HL-60 (cell line): ENCODE measurements at regions not wholly inside any gene's neighbourhood (a gene's known extent, or its start where the extent isn't known, plus 50 kb on each side); places are given as distances from the start of the nearest gene placed in this dataset.
"Not testable (repeated sequence)": the region's sequence is repeated elsewhere in the genome, so short reads cannot be mapped to it uniquely, and the experiment has no call there.

Experiments
- DNase-seq, 2 experiments: peaks; one replicate each; pipeline ENCODE4 v3.0.0-alpha.2; 2010 to 2020; ENCODE audit warnings: low read depth in 1 of 2, low spot score in 1 of 2
- H3K27ac ChIP-seq: fragments of 250-450 bp; sonication (Bioruptor Pico); replicated peaks from 2 replicates; pipeline ENCODE4 v1.5.1; 2020; ENCODE audit warnings: mild to moderate bottlenecking, moderate library complexity
- H3K27me3 ChIP-seq: fragments of 250-450 bp; sonication (Bioruptor Pico); 2 replicates; pipeline ENCODE4 v1.5.1; 2021; ENCODE audit warnings: mild to moderate bottlenecking, moderate library complexity; ENCODE audit not compliant: insufficient read depth, poor library complexity, severe bottlenecking
- H3K4me3 ChIP-seq: replicated peaks from 2 replicates; pipeline ENCODE4 v1.5.1; 2011; ENCODE audit warnings: mild to moderate bottlenecking, control low read depth, low read length; ENCODE audit not compliant: insufficient read depth

DNA sequence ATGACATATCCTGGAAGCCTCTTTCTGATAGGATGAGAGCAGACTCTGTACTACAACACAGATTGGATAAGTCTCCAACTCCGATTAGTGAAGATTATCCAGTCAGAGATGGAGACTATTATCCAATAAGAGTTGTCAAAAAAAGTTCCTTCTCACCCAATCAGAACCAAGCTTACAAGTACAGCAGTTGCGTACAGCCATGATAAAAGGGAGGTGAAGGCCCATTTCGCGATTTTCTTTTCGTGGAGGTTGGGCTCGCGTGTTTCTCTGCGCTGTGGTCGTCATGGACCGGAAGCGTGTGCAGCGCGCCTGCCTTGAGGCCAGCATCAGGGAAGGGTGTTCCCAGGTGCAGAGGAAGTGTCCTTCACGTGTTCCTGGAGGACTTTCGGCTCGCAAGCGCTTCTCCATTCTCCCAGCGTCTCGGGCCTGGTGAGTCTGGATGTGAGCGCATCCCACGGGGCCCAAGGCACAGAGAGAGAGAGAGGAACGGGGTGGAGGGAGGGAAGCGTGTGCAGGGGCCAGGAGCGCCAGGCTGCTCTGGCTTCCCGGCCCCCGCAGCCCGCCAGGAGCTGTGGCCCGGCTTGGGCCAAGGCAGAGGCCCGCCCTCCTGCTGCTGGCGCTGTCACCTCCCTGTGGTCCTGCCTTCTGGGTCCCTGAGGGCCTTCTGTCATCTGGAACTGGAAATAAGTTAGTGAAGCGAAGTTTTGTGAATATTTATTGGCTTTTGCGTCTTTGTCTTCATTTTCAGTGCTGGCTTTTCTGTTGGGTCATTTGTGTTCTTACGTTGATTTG is 53.9 kb downstream of the CDRT15L2 start:
- H3K27ac ChIP-seq, H3K4me3 ChIP-seq, H3K27me3 ChIP-seq, DNase-seq: not testable (repeated sequence)

DNA sequence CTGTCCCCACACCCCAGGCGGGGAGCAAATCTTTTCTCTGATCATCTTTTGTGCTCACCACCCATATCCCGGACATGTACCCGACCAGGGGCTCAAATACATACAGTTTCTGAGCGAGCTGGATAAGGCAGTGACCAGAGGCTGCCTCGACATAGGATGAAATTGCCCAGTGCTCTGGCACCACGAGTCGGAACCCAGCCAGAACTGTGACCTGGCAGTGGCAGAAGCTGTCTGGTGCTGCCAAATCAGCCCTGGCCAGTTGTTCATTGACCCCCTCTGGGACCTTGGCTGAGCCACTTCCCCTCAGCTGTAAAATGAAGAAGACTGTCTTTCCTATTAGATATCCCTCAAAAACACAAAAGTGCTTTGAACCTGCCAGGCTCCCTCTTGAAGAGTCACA is 60.6 kb downstream of the CDRT15L2 start:
- H3K27ac ChIP-seq, H3K27me3 ChIP-seq, H3K4me3 ChIP-seq, DNase-seq: not testable (repeated sequence)

DNA sequence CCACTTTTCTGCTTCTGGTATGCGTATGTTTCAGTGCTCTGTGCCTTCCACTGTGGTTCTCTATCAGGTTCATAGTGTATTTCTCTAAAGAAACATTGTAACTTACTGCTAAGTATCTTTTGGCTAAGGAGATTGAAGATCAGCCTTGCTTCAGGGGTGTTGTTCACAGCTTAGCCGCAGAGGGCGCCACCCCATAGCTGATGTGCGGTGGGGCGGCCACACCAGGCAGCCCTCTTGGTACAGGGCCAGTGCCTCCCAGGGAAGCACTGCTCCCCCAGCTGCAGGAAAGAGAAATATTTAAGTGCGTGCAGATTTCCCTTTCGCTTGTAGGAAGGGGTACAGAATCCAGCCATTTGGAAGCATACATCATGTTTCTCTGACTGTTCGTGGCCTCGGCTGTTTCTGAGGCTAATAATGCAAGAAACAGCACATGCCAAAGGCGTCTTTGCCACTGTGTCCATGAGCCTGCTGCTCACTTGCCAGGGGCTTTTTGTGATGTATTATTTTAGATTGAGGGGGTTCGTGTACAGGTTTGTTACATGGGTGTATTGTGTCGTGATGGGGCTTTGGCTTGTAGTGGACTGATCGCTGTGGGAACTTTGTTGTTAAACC is 67.2 kb downstream of the CDRT15L2 start:
- H3K27ac ChIP-seq, H3K27me3 ChIP-seq, H3K4me3 ChIP-seq: not testable (repeated sequence)
- peak in 1 of 2 experiments; percentile 9 for DNase-seq

DNA sequence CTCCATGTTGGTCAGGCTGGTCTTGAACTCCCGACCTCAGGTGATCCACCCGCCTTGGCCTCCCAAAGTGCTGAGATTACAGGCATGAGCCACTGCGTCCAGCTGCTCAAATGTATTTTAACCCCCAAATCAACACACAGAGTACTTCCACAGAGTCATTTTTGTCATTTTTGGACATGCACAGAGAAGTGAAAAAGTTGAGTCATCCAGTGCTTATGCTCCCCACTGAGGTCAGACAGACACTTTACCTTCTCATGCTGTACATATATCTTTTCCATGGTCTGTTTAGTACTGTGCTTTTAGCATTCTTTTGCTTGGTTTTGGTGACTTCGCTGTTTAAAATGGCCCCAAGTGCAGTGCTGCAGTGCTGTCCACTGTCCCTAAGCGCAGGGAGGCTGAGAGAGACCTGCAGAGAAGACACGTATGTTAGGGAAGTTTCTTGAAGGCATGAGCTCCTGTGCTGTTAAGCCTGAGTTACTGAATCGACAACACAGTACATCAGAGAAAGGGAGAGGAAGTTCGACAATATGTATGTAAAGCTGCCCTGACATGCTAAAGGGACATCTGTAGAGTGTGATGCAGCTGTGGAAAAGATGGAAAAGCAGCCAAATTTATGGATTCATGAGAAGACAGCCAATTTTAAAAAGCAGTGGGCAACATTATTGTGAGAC is 69.7 kb downstream of the CDRT15L2 start:
- DNase-seq, H3K4me3 ChIP-seq, H3K27me3 ChIP-seq: not testable (repeated sequence)

DNA sequence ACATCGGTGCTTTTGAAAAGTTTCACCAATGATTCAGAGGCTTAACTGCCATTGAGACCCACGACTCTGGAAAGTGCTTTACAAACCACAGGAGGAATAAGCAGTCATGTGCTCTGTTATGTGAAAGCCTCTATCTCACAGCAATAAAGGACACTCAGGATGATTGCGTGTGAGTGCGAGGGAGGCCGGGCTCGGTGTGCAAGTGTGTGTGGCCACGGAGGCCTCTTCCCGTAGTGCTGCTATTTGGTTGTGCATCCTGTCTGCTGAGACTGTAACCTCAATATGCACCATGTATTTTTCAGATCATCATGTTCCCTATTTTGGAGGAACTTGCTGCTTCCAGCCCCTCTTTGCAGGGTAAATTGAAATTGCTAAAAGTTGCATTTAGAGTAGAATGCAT is 71.5 kb downstream of the CDRT15L2 start:
- peak in 1 of 2 experiments; percentile 60 for DNase-seq
- H3K4me3 ChIP-seq, H3K27me3 ChIP-seq, H3K27ac ChIP-seq: not testable (repeated sequence)

More for the DNA sequence above, 69.7 kb downstream of the CDRT15L2 start:
- H3K27ac ChIP-seq: not testable (repeated sequence)

DNA sequence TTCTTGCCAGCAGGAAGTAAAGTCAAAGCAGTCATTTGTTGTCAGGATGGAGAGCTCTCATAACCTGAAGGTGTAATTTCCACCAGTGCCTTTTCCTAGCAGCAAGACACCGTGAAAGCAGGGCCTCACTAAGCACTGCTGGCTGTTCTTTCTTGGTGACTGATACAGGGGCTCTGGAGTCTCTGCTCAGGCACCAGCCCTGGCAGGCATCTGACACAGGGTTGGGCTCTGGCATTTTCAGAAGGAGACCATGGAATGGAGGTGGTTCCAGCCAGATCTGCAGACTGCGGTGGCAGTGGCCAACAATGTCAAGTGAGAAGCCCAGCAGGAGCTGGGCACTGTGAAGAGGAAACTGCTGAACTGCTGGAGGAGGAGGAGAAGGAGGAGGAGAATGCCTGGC is 72.2 kb downstream of the CDRT15L2 start:
- H3K27ac ChIP-seq, H3K4me3 ChIP-seq, DNase-seq, H3K27me3 ChIP-seq: not testable (repeated sequence)

DNA sequence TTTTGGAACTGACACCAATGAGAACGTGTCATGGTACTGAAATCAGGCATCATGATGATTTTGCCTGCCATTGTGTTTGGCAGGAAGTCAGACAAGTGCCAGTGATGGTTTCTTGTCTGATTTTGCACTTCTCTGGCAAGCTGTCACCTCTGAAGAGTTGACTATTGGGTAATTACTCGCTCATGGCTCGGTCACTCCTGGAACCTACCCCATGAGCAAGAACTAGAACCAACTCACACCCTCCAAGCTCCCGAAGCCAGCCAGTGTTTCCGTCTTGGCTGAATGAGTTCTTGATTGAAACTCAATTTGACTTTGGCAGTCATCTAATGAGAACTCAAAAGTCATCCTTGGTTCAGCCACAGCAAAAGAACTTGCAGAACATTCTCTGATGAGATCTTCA is 73.9 kb downstream of the CDRT15L2 start:
- not testable (repeated sequence) for DNase-seq, H3K4me3 ChIP-seq, H3K27ac ChIP-seq, H3K27me3 ChIP-seq

DNA sequence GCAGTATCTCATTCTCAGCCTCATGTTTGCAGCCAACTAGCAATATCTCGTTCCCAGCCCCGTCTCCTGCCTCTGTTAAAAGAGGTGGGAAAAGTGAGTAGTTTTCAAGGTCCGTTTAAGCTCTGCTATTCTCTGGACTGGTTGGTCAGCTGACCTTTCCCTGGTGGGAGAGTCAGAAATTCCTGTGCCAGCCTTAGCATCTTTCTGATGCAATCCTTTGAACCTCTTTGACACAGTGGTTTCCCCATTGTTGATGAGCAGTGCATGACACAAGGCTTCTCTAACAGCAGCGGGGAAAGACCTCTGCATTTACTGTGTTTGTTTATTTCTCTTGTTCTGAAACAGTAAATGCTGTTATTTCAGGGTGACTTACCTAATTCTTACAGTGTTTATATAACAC is 74.6 kb downstream of the CDRT15L2 start:
- DNase-seq, H3K27me3 ChIP-seq, H3K4me3 ChIP-seq: not testable (repeated sequence)

DNA sequence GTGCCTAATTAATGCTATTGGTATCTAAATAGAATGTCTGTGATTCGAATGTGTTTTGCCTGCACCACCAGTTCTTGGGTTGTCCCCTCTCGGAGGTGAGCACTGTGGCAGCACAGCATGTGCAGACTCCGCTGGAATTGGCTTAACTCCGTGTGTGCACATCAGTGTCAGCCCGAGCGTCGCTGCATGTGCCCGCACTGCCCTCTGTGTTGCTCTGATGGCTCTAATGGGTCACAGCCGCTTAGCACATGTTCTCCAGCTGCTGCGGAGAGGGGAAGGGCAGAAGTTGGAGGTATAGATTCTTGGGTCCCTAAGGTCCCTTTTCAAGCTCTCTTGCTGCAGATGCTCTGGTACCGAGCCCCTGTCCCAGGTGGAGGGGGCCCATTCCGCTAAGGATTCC is 75.1 kb downstream of the CDRT15L2 start:
- not testable (repeated sequence) for DNase-seq, H3K27ac ChIP-seq, H3K4me3 ChIP-seq, H3K27me3 ChIP-seq

More for the DNA sequence above, 74.6 kb downstream of the CDRT15L2 start:
- H3K27ac ChIP-seq: not testable (repeated sequence)

DNA sequence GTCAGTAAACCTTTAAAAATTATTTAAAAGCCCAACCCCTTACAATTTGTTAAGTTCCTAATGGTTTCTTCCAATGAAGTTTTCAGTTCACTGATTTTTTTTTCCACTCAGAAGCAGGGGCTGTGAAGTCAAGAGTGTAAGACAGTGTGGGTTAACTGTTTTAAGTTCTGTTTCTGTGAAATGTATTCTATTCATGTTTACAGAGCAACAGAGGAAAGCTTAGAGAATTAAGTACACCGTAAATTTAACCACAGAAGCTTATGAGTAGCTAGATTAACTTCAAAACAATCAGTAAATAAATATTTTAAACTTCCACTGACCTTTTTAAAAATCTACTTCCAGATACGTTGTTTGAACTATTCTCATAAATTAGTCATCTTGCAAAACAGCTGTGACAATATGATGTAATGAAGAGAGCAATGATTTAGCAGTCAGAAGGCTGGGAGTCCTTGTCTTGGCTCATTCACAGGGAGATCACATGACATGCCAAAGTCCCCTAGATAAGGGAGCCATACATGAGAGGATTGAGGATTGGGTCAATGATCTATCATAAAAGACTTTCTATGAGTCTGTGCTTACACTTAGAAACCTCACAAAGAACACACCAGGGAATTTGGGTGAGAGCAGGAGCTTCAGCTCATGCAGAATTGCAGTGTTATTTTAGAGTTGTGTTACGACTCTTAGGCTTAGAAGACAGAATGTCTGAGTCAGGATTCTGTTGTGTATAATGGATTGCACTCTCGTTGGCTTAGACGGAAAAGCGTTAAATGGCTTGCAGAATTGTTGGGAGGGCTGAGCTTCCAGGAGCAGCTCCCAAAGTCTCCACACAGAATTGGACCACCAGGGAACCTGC is 85.8 kb downstream of the CDRT15L2 start:
- not testable (repeated sequence) for H3K27me3 ChIP-seq, H3K27ac ChIP-seq, DNase-seq, H3K4me3 ChIP-seq

DNA sequence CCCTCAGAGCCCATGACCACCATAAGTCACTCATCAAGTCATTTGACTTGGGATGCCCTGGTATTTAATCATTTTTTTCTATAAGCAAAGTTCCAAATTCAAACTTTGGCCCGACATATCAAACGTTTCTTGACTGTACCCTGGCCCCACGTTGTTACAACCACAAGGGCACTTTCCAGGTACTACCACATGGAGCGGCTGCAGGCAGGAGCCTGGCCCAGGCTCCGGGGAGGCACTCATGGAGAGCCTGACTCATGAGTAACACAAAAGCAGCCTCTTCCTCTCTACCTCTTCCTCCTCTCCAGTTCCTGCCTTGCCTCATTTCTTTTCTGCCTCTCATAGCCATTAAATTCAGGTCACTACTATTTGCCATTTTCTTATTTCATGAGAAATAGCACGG is 87.2 kb downstream of the CDRT15L2 start:
- not testable (repeated sequence) for H3K27ac ChIP-seq, DNase-seq, H3K4me3 ChIP-seq, H3K27me3 ChIP-seq

DNA sequence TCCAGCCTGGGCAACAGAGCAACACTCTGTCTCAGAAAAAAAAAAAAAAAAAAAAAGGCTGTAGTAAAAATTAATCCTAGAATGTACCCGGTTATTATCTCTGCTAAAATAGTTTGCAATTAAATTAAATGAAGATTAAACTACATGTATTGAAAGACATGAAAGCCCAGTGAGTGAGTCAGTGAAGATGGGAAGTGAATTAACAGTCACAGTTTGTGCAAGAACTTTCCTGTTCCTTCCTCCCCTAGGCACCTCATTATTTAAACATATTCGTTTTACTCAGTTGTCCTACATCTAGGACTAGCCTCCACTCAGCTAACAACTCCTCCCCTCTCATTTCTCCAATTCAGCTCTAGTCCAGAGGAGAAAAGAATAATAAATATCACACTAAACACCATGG is 88.2 kb downstream of the CDRT15L2 start:
- DNase-seq, H3K27ac ChIP-seq, H3K27me3 ChIP-seq, H3K4me3 ChIP-seq: not testable (repeated sequence)

DNA sequence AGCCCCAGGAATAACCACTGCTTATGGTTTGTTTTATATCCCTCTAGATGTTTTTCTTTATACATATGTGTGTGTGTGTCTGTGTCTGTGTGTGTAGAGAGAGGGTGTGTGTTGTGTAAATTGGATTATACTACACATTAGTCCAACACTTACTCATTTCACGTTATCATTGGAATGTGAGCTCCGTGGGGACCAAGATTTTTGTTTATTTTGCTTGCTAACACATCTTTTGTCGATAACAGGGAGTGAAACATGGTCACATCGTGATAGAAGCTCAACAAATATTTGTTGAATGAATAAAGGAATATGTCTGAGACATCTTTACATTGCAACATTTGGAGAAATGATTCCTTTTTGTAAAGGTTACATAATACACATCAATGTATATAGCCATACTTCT is 88.8 kb downstream of the CDRT15L2 start:
- not testable (repeated sequence) for DNase-seq, H3K27ac ChIP-seq, H3K4me3 ChIP-seq, H3K27me3 ChIP-seq

DNA sequence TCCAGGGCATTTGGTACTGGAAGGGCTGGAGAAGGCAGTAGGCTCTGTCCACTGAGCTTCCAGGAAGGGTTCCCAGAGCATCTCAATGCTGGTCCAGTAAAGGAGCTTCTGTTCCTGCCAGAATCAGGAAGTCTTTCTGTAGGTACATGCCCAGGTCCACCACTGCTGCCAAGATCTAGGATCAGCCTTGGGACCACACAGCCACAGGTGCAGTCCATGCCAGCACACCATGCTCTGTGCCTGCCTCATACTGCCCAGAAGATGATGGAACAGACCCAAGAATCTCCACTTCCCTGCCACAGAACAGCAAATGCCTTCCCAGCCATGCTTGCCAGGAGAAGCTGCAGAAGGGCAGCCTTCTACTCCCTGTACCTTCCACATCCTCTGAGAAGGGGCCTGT is 89.3 kb downstream of the CDRT15L2 start:
- H3K27ac ChIP-seq, H3K27me3 ChIP-seq, H3K4me3 ChIP-seq, DNase-seq: not testable (repeated sequence)
